T-helper 1 cell (primary cell): ENCODE measurements at regions not wholly inside any gene's neighbourhood (a gene's known extent, or its start where the extent isn't known, plus 50 kb on each side); places are given as distances from the start of the nearest gene placed in this dataset.

Experiments used
- DNase-seq, 5 donors: peaks; one replicate each; pipeline ENCODE4 v3.0.0-alpha.2; 2012 to 2020

GRCh38 chr10:128499956-128500355, 373.7 kb upstream of the MKI67 start:
- no peak for DNase-seq

- no peak for DNase-seq
Observed at GRCh38 chr10:128500642-128501041, 374.4 kb upstream of the MKI67 start.

- no peak for DNase-seq
Observed at GRCh38 chr10:128505346-128505745, 379.1 kb upstream of the MKI67 start.

- no peak for DNase-seq
Observed at GRCh38 chr10:128506423-128506822, 380.2 kb upstream of the MKI67 start.

- no peak for DNase-seq
Observed at GRCh38 chr10:128507066-128507465, 380.8 kb upstream of the MKI67 start.

- DNase-seq: no peak
Observed at GRCh38 chr10:128511284-128511683, 385.1 kb upstream of the MKI67 start.

- no peak for DNase-seq
Observed at GRCh38 chr10:128512767-128513166, 386.5 kb upstream of the MKI67 start.

- DNase-seq: no peak
Observed at GRCh38 chr10:128514536-128514935, 388.3 kb upstream of the MKI67 start.

- DNase-seq: no peak
Observed at GRCh38 chr10:128516180-128516579, 390.0 kb upstream of the MKI67 start.

- no peak for DNase-seq
Observed at GRCh38 chr10:128517167-128517566, 390.9 kb upstream of the MKI67 start.

GRCh38 chr10:128518000-128518399, 391.8 kb upstream of the MKI67 start:
- no peak for DNase-seq

GRCh38 chr10:128519581-128519980, 393.4 kb upstream of the MKI67 start:
- no peak for DNase-seq

GRCh38 chr10:128520211-128520815, 394.1 kb upstream of the MKI67 start:
- DNase-seq: no peak

- no peak for DNase-seq
Observed at GRCh38 chr10:128522551-128523308, 396.5 kb upstream of the MKI67 start.

- DNase-seq: no peak
Observed at GRCh38 chr10:128525444-128525843, 399.2 kb upstream of the MKI67 start.

- no peak for DNase-seq
Observed at GRCh38 chr10:128525936-128526335, 399.7 kb upstream of the MKI67 start.

GRCh38 chr10:128526791-128527375, 400.7 kb upstream of the MKI67 start:
- DNase-seq: no peak

GRCh38 chr10:128527711-128528110, 401.5 kb upstream of the MKI67 start:
- no peak for DNase-seq

GRCh38 chr10:128528167-128528566, 401.9 kb upstream of the MKI67 start:
- no peak for DNase-seq

- DNase-seq: no peak
Observed at GRCh38 chr10:128528781-128529180, 402.6 kb upstream of the MKI67 start.

GRCh38 chr10:128529225-128529624, 403.0 kb upstream of the MKI67 start:
- no peak for DNase-seq

- no peak for DNase-seq
Observed at GRCh38 chr10:128530301-128530700, 404.1 kb upstream of the MKI67 start.

- no peak for DNase-seq
Observed at GRCh38 chr10:128530946-128531345, 404.7 kb upstream of the MKI67 start.

GRCh38 chr10:128534686-128535085, 408.5 kb upstream of the MKI67 start:
- no peak for DNase-seq
